Neural crest cell (in vitro differentiated cells): ENCODE measurements at regions not wholly inside any gene's neighbourhood (a gene's known extent, or its start where the extent isn't known, plus 50 kb on each side); places are given as distances from the start of the nearest gene placed in this dataset.

Experiments
- DNase-seq: peaks from one replicate; pipeline ENCODE4 v3.0.0; 2021; ENCODE audit warnings: low read depth, mixed read lengths, low spot score
- H3K27ac Mint-ChIP-seq: one replicate; pipeline ENCODE4 v1.8.0; 2021; ENCODE audit warnings: mild to moderate bottlenecking, mixed read lengths; ENCODE audit not compliant: unreplicated experiment
- H3K27me3 Mint-ChIP-seq: 2 replicates; pipeline ENCODE4 v1.8.0; 2021; ENCODE audit warnings: low read depth, mild to moderate bottlenecking, mixed read lengths
- H3K36me3 Mint-ChIP-seq: 2 replicates; pipeline ENCODE4 v1.8.0; 2021; ENCODE audit warnings: low read depth, mild to moderate bottlenecking, mixed read lengths
- H3K4me1 Mint-ChIP-seq: 2 replicates; pipeline ENCODE4 v1.8.0; 2021; ENCODE audit warnings: mixed read lengths
- H3K4me3 Mint-ChIP-seq: one replicate; pipeline ENCODE4 v1.8.0; 2021; ENCODE audit warnings: mild to moderate bottlenecking, mixed read lengths
- H3K9me3 Mint-ChIP-seq: 2 replicates; pipeline ENCODE4 v1.8.0; 2021; ENCODE audit warnings: mixed read lengths
- CTCF ChIP-seq: fragments of 200-600 bp; sonication (generic); conservative IDR thresholded peaks from 2 replicates; pipeline ENCODE4 v1.5.0; 2021; ENCODE audit warnings: antibody characterized with exemption, mild to moderate bottlenecking

- no peak for DNase-seq
- TF ChIP-seq CTCF = no peak
- no peaks in the 10 kb centered on the region for H3K27me3 Mint-ChIP-seq
- H3K9me3 Mint-ChIP-seq = peaks cover 3% of the 10 kb centered on the region
- H3K36me3 Mint-ChIP-seq = no peaks in the 10 kb centered on the region
- H3K4me3 Mint-ChIP-seq = no peak overlapping the region
- no peak overlapping the region for H3K27ac Mint-ChIP-seq
- peaks cover 24% of the 10 kb centered on the region for H3K4me1 Mint-ChIP-seq
Measured at GRCh38 chr10:44023517-44023916, 361.4 kb downstream of the CXCL12 start.

- H3K4me1 Mint-ChIP-seq = peaks cover 28% of the 10 kb centered on the region
- no peak for DNase-seq
- no peak overlapping the region for H3K27ac Mint-ChIP-seq
- no peaks in the 10 kb centered on the region for H3K36me3 Mint-ChIP-seq
- TF ChIP-seq CTCF = no peak
- no peak overlapping the region for H3K4me3 Mint-ChIP-seq
- peaks cover 3% of the 10 kb centered on the region for H3K9me3 Mint-ChIP-seq
- H3K27me3 Mint-ChIP-seq = no peaks in the 10 kb centered on the region
Measured at GRCh38 chr10:44022203-44022602, 362.7 kb downstream of the CXCL12 start.

GRCh38 chr10:44020322-44021111 lies 364.4 kb downstream of the CXCL12 start:
- Mint-ChIP-seq H3K4me3 (no peak overlapping the region), H3K9me3 (peaks cover 3% of the 10 kb centered on the region), H3K36me3 (no peaks in the 10 kb centered on the region), H3K4me1 (peaks cover 22% of the 10 kb centered on the region), H3K27me3 (no peaks in the 10 kb centered on the region), H3K27ac (peak overlapping the region; percentile 43)
- DNase-seq = no peak
- TF ChIP-seq CTCF = no peak

- Mint-ChIP-seq H3K36me3 (no peaks in the 10 kb centered on the region), H3K4me3 (no peak overlapping the region), H3K4me1 (peaks cover 8% of the 10 kb centered on the region), H3K27ac (no peak overlapping the region), H3K9me3 (peaks cover 3% of the 10 kb centered on the region), H3K27me3 (no peaks in the 10 kb centered on the region)
- TF ChIP-seq CTCF = no peak
- DNase-seq = no peak
Measured at GRCh38 chr10:44017483-44018145, 367.3 kb downstream of the CXCL12 start.

GRCh38 chr10:44016589-44017482 lies 368.1 kb downstream of the CXCL12 start:
- H3K4me3 Mint-ChIP-seq = no peak overlapping the region
- H3K27ac Mint-ChIP-seq = no peak overlapping the region
- H3K4me1 Mint-ChIP-seq = peaks cover 8% of the 10 kb centered on the region
- H3K9me3 Mint-ChIP-seq = peaks cover 3% of the 10 kb centered on the region
- no peak for TF ChIP-seq CTCF
- no peak for DNase-seq
- H3K36me3 Mint-ChIP-seq = no peaks in the 10 kb centered on the region
- no peaks in the 10 kb centered on the region for H3K27me3 Mint-ChIP-seq
